ENCODE measurements at regions not wholly inside any gene's neighbourhood (a gene's known extent, or its start where the extent isn't known, plus 50 kb on each side); places are given as distances from the start of the nearest gene placed in this dataset.

GRCh38 chrY:8202837-8203236 lies 1134.4 kb upstream of the TSPY4 start:
- H3K27ac Mint-ChIP-seq = no peak overlapping the region
- no peaks in the 10 kb centered on the region for H3K36me3 Mint-ChIP-seq (ENCODE audit: insufficient read depth in 2 of 2)
- no peak for ATAC-seq (replicated peaks in 1 of 2)
- H3K4me3 Mint-ChIP-seq = no peak overlapping the region
- no peaks in the 10 kb centered on the region for H3K4me1 Mint-ChIP-seq (ENCODE audit: low read depth)
- peaks cover 0 to 3% of the 10 kb centered on the region in 2 donors for H3K9me3 Mint-ChIP-seq
- no peaks in the 10 kb centered on the region for H3K27me3 Mint-ChIP-seq (ENCODE audit: low read depth)
- no peak for DNase-seq

- ATAC-seq (replicated peaks in 1 of 2) (no peak), DNase-seq (no peak)
- Mint-ChIP-seq H3K4me1 (ENCODE audit: low read depth) (no peaks in the 10 kb centered on the region), H3K9me3 (no peaks in the 10 kb centered on the region), H3K27me3 (ENCODE audit: low read depth) (no peaks in the 10 kb centered on the region), H3K27ac (no peak overlapping the region), H3K36me3 (ENCODE audit: insufficient read depth in 2 of 2) (no peaks in the 10 kb centered on the region), H3K4me3 (no peak overlapping the region)
Measured at GRCh38 chrY:8241144-8241543, 1096.1 kb upstream of the TSPY4 start.

GRCh38 chrY:8273807-8274206 lies 1063.5 kb upstream of the TSPY4 start:
- no peaks in the 10 kb centered on the region for H3K4me1 Mint-ChIP-seq (ENCODE audit: low read depth)
- H3K4me3 Mint-ChIP-seq = no peak overlapping the region
- no peak for DNase-seq
- peak in 1 of 2 donors; percentile 80 for ATAC-seq (replicated peaks in 1 of 2)
- H3K9me3 Mint-ChIP-seq = no peaks in the 10 kb centered on the region
- no peaks in the 10 kb centered on the region for H3K27me3 Mint-ChIP-seq (ENCODE audit: low read depth)
- H3K27ac Mint-ChIP-seq = no peak overlapping the region
- H3K36me3 Mint-ChIP-seq (ENCODE audit: insufficient read depth in 2 of 2) = no peaks in the 10 kb centered on the region

- H3K4me1 Mint-ChIP-seq (ENCODE audit: low read depth) = no peaks in the 10 kb centered on the region
- no peaks in the 10 kb centered on the region for H3K36me3 Mint-ChIP-seq (ENCODE audit: insufficient read depth in 2 of 2)
- H3K27ac Mint-ChIP-seq = no peak overlapping the region
- no peaks in the 10 kb centered on the region for H3K27me3 Mint-ChIP-seq (ENCODE audit: low read depth)
- no peaks in the 10 kb centered on the region for H3K9me3 Mint-ChIP-seq
- DNase-seq (no peak), ATAC-seq (replicated peaks in 1 of 2) (no peak)
- no peak overlapping the region for H3K4me3 Mint-ChIP-seq
Measured at GRCh38 chrY:8305021-8305420, 1032.2 kb upstream of the TSPY4 start.

- Mint-ChIP-seq H3K27me3 (ENCODE audit: low read depth) (no peaks in the 10 kb centered on the region), H3K36me3 (ENCODE audit: insufficient read depth in 2 of 2) (no peaks in the 10 kb centered on the region), H3K4me1 (ENCODE audit: low read depth) (no peaks in the 10 kb centered on the region), H3K9me3 (no peaks in the 10 kb centered on the region), H3K27ac (no peak overlapping the region), H3K4me3 (no peak overlapping the region)
- peak in 1 of 2 donors; percentile 42 for ATAC-seq (replicated peaks in 1 of 2)
- no peak for DNase-seq
Measured at GRCh38 chrY:8324113-8324512, 1013.2 kb upstream of the TSPY4 start.

- Mint-ChIP-seq H3K27me3 (ENCODE audit: low read depth) (no peaks in the 10 kb centered on the region), H3K9me3 (no peaks in the 10 kb centered on the region), H3K4me3 (no peak overlapping the region), H3K36me3 (ENCODE audit: insufficient read depth in 2 of 2) (no peaks in the 10 kb centered on the region), H3K4me1 (ENCODE audit: low read depth) (no peaks in the 10 kb centered on the region), H3K27ac (no peak overlapping the region)
- DNase-seq (no peak), ATAC-seq (replicated peaks in 1 of 2) (no peak)
Measured at GRCh38 chrY:8326944-8327343, 1010.3 kb upstream of the TSPY4 start.

GRCh38 chrY:8327708-8328354 lies 1009.4 kb upstream of the TSPY4 start:
- Mint-ChIP-seq H3K4me1 (ENCODE audit: low read depth) (no peaks in the 10 kb centered on the region), H3K9me3 (no peaks in the 10 kb centered on the region), H3K27ac (no peak overlapping the region), H3K4me3 (no peak overlapping the region), H3K27me3 (ENCODE audit: low read depth) (no peaks in the 10 kb centered on the region), H3K36me3 (ENCODE audit: insufficient read depth in 2 of 2) (no peaks in the 10 kb centered on the region)
- DNase-seq (no peak), ATAC-seq (replicated peaks in 1 of 2) (no peak)

- DNase-seq (no peak), ATAC-seq (replicated peaks in 1 of 2) (no peak)
- Mint-ChIP-seq H3K9me3 (no peaks in the 10 kb centered on the region), H3K27me3 (ENCODE audit: low read depth) (no peaks in the 10 kb centered on the region), H3K36me3 (ENCODE audit: insufficient read depth in 2 of 2) (no peaks in the 10 kb centered on the region), H3K27ac (no peak overlapping the region), H3K4me1 (ENCODE audit: low read depth) (no peaks in the 10 kb centered on the region), H3K4me3 (no peak overlapping the region)
Measured at GRCh38 chrY:8329431-8329830, 1007.8 kb upstream of the TSPY4 start.

GRCh38 chrY:8329929-8330328 lies 1007.3 kb upstream of the TSPY4 start:
- Mint-ChIP-seq H3K4me1 (ENCODE audit: low read depth) (no peaks in the 10 kb centered on the region), H3K9me3 (no peaks in the 10 kb centered on the region), H3K36me3 (ENCODE audit: insufficient read depth in 2 of 2) (no peaks in the 10 kb centered on the region), H3K4me3 (no peak overlapping the region), H3K27me3 (ENCODE audit: low read depth) (no peaks in the 10 kb centered on the region), H3K27ac (no peak overlapping the region)
- ATAC-seq (replicated peaks in 1 of 2) (no peak), DNase-seq (no peak)

- Mint-ChIP-seq H3K4me1 (ENCODE audit: low read depth) (no peaks in the 10 kb centered on the region), H3K36me3 (ENCODE audit: insufficient read depth in 2 of 2) (no peaks in the 10 kb centered on the region), H3K27me3 (ENCODE audit: low read depth) (no peaks in the 10 kb centered on the region), H3K27ac (no peak overlapping the region), H3K4me3 (no peak overlapping the region), H3K9me3 (no peaks in the 10 kb centered on the region)
- DNase-seq (no peak), ATAC-seq (replicated peaks in 1 of 2) (peak in 1 of 2 donors; percentile 51)
Measured at GRCh38 chrY:8333328-8333727, 1003.9 kb upstream of the TSPY4 start.

- Mint-ChIP-seq H3K36me3 (ENCODE audit: insufficient read depth in 2 of 2) (no peaks in the 10 kb centered on the region), H3K9me3 (peaks cover 0 to 2% of the 10 kb centered on the region in 2 donors), H3K27me3 (ENCODE audit: low read depth) (no peaks in the 10 kb centered on the region), H3K4me3 (no peak overlapping the region), H3K4me1 (ENCODE audit: low read depth) (no peaks in the 10 kb centered on the region), H3K27ac (no peak overlapping the region)
- DNase-seq = peak in 1 of 2 donors; percentile 2
- ATAC-seq (replicated peaks in 1 of 2) = peak in 1 of 2 donors; percentile 49
Measured at GRCh38 chrY:8335299-8335835, 1001.9 kb upstream of the TSPY4 start.

- no peaks in the 10 kb centered on the region for H3K36me3 Mint-ChIP-seq (ENCODE audit: insufficient read depth in 2 of 2)
- no peak for DNase-seq
- no peaks in the 10 kb centered on the region for H3K4me1 Mint-ChIP-seq (ENCODE audit: low read depth)
- peaks cover 0 to 2% of the 10 kb centered on the region in 2 donors for H3K9me3 Mint-ChIP-seq
- no peak overlapping the region for H3K4me3 Mint-ChIP-seq
- no peak overlapping the region for H3K27ac Mint-ChIP-seq
- no peaks in the 10 kb centered on the region for H3K27me3 Mint-ChIP-seq (ENCODE audit: low read depth)
- ATAC-seq (replicated peaks in 1 of 2) = peak in 1 of 2 donors; percentile 22
Measured at GRCh38 chrY:8336112-8336774, 1001.0 kb upstream of the TSPY4 start.

GRCh38 chrY:8341000-8341399 lies 996.3 kb upstream of the TSPY4 start:
- Mint-ChIP-seq H3K4me1 (ENCODE audit: low read depth) (no peaks in the 10 kb centered on the region), H3K27ac (no peak overlapping the region), H3K4me3 (no peak overlapping the region), H3K9me3 (peaks cover 0 to 2% of the 10 kb centered on the region in 2 donors), H3K36me3 (ENCODE audit: insufficient read depth in 2 of 2) (no peaks in the 10 kb centered on the region), H3K27me3 (ENCODE audit: low read depth) (no peaks in the 10 kb centered on the region)
- peak in 1 of 2 donors; percentile 71 for ATAC-seq (replicated peaks in 1 of 2)
- no peak for DNase-seq

GRCh38 chrY:8342173-8342572 lies 995.1 kb upstream of the TSPY4 start:
- Mint-ChIP-seq H3K9me3 (peaks cover 0 to 2% of the 10 kb centered on the region in 2 donors), H3K4me1 (ENCODE audit: low read depth) (no peaks in the 10 kb centered on the region)

More at GRCh38 chrY:8342173-8342572, 995.1 kb upstream of the TSPY4 start:
- DNase-seq = no peak
- H3K4me3 Mint-ChIP-seq = no peak overlapping the region
- ATAC-seq (replicated peaks in 1 of 2) = no peak
- no peaks in the 10 kb centered on the region for H3K27me3 Mint-ChIP-seq (ENCODE audit: low read depth)
- H3K36me3 Mint-ChIP-seq (ENCODE audit: insufficient read depth in 2 of 2) = no peaks in the 10 kb centered on the region
- no peak overlapping the region for H3K27ac Mint-ChIP-seq

Measured in activated T-cell treated with anti-CD3 and anti-CD28 coated beads, Interleukin-2, amount 50 U/mL, for 72 hours (primary cell).